GM21619 (cell line): ENCODE measurements at regions not wholly inside any gene's neighbourhood (a gene's known extent, or its start where the extent isn't known, plus 50 kb on each side); places are given as distances from the start of the nearest gene placed in this dataset.

Experiments used
- ATAC-seq: cut with Tn5 transposase; IDR thresholded peaks from one replicate; pipeline ENCODE4 v1.9.1; 2021; ENCODE audit not compliant: unreplicated experiment

- no peak for ATAC-seq
These were observed 106.3 kb upstream of the SSBP2 start for GRCh38 chr5:81856948-81857928.

- no peak for ATAC-seq
These were observed 104.7 kb upstream of the SSBP2 start for GRCh38 chr5:81855591-81855990.

GRCh38 chr5:81854915-81855314 lies 104.0 kb upstream of the SSBP2 start:
- ATAC-seq: no peak

GRCh38 chr5:81854485-81854884 lies 103.6 kb upstream of the SSBP2 start:
- ATAC-seq: no peak

GRCh38 chr5:81853030-81853357 lies 102.1 kb upstream of the SSBP2 start:
- ATAC-seq: no peak

GRCh38 chr5:81852291-81853029 lies 101.6 kb upstream of the SSBP2 start:
- ATAC-seq: no peak

- peak; percentile 86 for ATAC-seq
These were observed 100.7 kb upstream of the SSBP2 start for GRCh38 chr5:81851481-81852178.

- no peak for ATAC-seq
These were observed 99.8 kb upstream of the SSBP2 start for GRCh38 chr5:81850501-81851357.

GRCh38 chr5:81849770-81850367 lies 99.0 kb upstream of the SSBP2 start:
- ATAC-seq: no peak

GRCh38 chr5:81848362-81848880 lies 97.5 kb upstream of the SSBP2 start:
- no peak for ATAC-seq

- ATAC-seq: no peak
These were observed 95.4 kb upstream of the SSBP2 start for GRCh38 chr5:81846301-81846700.

GRCh38 chr5:81843845-81844244 lies 92.9 kb upstream of the SSBP2 start:
- no peak for ATAC-seq

GRCh38 chr5:81842795-81843398 lies 92.0 kb upstream of the SSBP2 start:
- no peak for ATAC-seq

- no peak for ATAC-seq
These were observed 88.1 kb upstream of the SSBP2 start for GRCh38 chr5:81839034-81839433.

- ATAC-seq: peak; percentile 83
These were observed 87.5 kb upstream of the SSBP2 start for GRCh38 chr5:81838307-81838906.

- ATAC-seq: no peak
These were observed 86.9 kb upstream of the SSBP2 start for GRCh38 chr5:81837667-81838306.

- ATAC-seq: no peak
These were observed 85.0 kb upstream of the SSBP2 start for GRCh38 chr5:81835814-81836367.

- no peak for ATAC-seq
These were observed 83.2 kb upstream of the SSBP2 start for GRCh38 chr5:81834021-81834660.
